Sigmoid colon (tissue), 6 donors: ENCODE measurements at regions not wholly inside any gene's neighbourhood (a gene's known extent, or its start where the extent isn't known, plus 50 kb on each side); places are given as distances from the start of the nearest gene placed in this dataset.

Source experiments
- DNase-seq: peaks from one replicate; pipeline ENCODE4 v3.0.0-alpha.2; 2019
- H3K27ac ChIP-seq, 4 donors: fragments of 200-600 bp; sonication (generic); one replicate each; pipeline ENCODE4 v1.5.1; 2016 to 2019; ENCODE audit warnings: mild to moderate bottlenecking in 1 of 4
- H3K27me3 ChIP-seq, 3 donors: fragments of 200-600 bp; sonication (generic); one replicate each; pipeline ENCODE4 v1.5.1; 2019; ENCODE audit warnings: mild to moderate bottlenecking in 1 of 3
- H3K36me3 ChIP-seq, 4 donors: fragments of 200-600 bp; sonication (generic); one replicate each; pipeline ENCODE4 v1.5.1; 2016 to 2019
- H3K4me1 ChIP-seq, 4 donors: fragments of 200-600 bp; sonication (generic); one replicate each; pipeline ENCODE4 v1.5.1; 2017 to 2019
- H3K4me3 ChIP-seq, 4 donors: fragments of 200-600 bp; sonication (generic); one replicate each; pipeline ENCODE4 v1.5.1; 2017 to 2019; ENCODE audit warnings: mild to moderate bottlenecking in 2 of 4, moderate library complexity in 1 of 4
- H3K9me3 ChIP-seq, 4 donors: fragments of 200-600 bp in 3 of 4; sonication (generic) in 3 of 4; one replicate each; pipeline versions ENCODE4 v1.5.1 to v1.6.1; 2013 to 2019
- EP300 ChIP-seq, 4 donors: sonication (generic); formaldehyde crosslinking; IDR thresholded peaks; one replicate each; pipeline ENCODE4 v1.6.1; 2017; ENCODE audit warnings: antibody characterized with exemption in 4 of 4
- POLR2A ChIP-seq, 2 donors: fragments of 450-650 bp; IDR thresholded peaks; one replicate each; pipeline ENCODE4 v1.6.1; 2016; ENCODE audit warnings: antibody characterized with exemption in 2 of 2, mild to moderate bottlenecking in 2 of 2, moderate library complexity in 2 of 2
- POLR2AphosphoS5 ChIP-seq, 4 donors: sonication (generic); formaldehyde crosslinking; IDR thresholded peaks; one replicate each; pipeline ENCODE4 v1.6.1; 2017; ENCODE audit warnings: antibody characterized with exemption in 4 of 4
- WGBS, 2 donors: extraction: QIAGEN DNeasy Blood & Tissue Kit; methylation state at CpG; one replicate each; pipeline ENCODE4 v1.1.7; 2013; 5-methylcytosine and 5-hydroxymethylcytosine counted together
- intact Hi-C: fragments of 100-400 bp; cut with DNase I; formaldehyde crosslinking; loops from one replicate; pipeline ENCODE4 v1.15.1; 2023
- TF ChIP-seq, protein P1 (sequence below), 4 experiments: fragments of 450-650 bp in 3 of 4; fragments of 200-600 bp in 1 of 4; IDR thresholded peaks; one replicate each; pipeline ENCODE4 v1.5.1; 2016 to 2019; ENCODE audit warnings: antibody characterized with exemption in 4 of 4, mild to moderate bottlenecking in 3 of 4, moderate library complexity in 2 of 4
- donor health status: healthy with polysubstance abuse.
- donor health status: healthy.

DNA sequence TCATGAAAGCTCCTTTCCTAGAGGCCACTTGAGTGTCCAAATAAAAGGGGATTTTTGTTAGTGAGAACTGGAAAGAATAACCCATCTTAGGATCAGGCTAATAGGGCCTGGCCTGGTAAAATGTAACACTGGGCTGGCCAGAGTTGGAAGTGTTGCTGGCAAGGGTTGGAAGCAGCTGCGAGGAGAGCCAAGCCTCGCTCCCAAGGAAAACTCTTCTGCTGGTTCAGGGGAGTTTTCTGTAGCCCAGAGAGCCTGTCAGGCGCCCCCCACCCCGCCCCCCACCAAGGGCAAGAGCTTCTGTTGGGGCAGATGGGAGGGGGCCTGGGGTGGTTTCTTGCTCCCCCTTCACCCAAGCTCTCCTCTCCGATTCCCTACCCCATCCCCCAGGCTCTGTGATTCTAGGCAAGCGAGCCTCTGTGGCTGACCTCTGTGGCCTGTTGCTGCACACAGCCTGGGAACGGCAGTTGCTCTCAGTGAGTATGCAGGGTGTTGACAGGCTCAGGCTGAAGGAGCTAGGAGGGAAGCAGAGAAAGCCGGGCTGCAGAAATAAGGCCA, 547.8 kb downstream of the CCDC171 start:
- H3K27me3 ChIP-seq = no peaks in the 10 kb centered on the region
- peak; percentile 80 for DNase-seq
- intact Hi-C loops = no loop called here
- peaks cover 0 to 12% (median 8%) of the 10 kb centered on the region in 4 donors for H3K4me1 ChIP-seq
- 74 to 77% methylated on average over 8 of the region's 8 CpGs for WGBS, 2 donors
- H3K9me3 ChIP-seq = no peaks in the 10 kb centered on the region
- H3K4me3 ChIP-seq = no peak overlapping the region
- H3K36me3 ChIP-seq = no peaks in the 10 kb centered on the region
- no peak for TF ChIP-seq EP300 (IDR thresholded peaks at IDR 0.05)
- no peak for TF ChIP-seq POLR2AphosphoS5 (IDR thresholded peaks at IDR 0.05)
- TF ChIP-seq POLR2A (IDR thresholded peaks at IDR 0.05) = no peak
- TF ChIP-seq, protein P1, sequence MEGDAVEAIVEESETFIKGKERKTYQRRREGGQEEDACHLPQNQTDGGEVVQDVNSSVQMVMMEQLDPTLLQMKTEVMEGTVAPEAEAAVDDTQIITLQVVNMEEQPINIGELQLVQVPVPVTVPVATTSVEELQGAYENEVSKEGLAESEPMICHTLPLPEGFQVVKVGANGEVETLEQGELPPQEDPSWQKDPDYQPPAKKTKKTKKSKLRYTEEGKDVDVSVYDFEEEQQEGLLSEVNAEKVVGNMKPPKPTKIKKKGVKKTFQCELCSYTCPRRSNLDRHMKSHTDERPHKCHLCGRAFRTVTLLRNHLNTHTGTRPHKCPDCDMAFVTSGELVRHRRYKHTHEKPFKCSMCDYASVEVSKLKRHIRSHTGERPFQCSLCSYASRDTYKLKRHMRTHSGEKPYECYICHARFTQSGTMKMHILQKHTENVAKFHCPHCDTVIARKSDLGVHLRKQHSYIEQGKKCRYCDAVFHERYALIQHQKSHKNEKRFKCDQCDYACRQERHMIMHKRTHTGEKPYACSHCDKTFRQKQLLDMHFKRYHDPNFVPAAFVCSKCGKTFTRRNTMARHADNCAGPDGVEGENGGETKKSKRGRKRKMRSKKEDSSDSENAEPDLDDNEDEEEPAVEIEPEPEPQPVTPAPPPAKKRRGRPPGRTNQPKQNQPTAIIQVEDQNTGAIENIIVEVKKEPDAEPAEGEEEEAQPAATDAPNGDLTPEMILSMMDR (IDR thresholded peaks at IDR 0.05) = no peak
- peak overlapping the region in 3 of 4 donors; percentile 6 to 36 (median 20) for H3K27ac ChIP-seq

DNA sequence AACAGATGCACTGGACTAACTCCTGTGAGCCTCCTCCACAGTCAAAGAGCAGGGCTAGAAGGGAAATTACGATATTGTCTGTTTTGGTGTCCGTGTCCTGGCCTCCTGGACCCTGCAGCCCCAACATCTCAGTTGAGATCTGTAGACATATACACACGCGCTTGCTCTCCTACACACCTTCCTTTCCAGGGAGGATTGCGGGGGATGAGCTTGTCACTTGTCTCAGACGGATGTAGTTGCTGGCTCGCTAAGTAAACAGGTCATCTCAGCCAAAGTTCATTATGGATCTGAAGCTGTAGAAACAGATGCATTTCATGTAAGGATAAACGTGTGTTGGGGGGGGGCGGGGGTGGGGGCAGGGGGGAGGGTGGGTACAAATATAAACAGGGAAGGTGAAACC, 549.3 kb downstream of the CCDC171 start:
- Histone ChIP-seq H3K9me3 (no peaks in the 10 kb centered on the region), H3K27me3 (no peaks in the 10 kb centered on the region), H3K36me3 (no peaks in the 10 kb centered on the region), H3K4me1 (peaks cover 0 to 12% (median 8%) of the 10 kb centered on the region in 4 donors), H3K4me3 (no peak overlapping the region), H3K27ac (no peak overlapping the region)
- intact Hi-C loops = no loop called here
- no peak for DNase-seq
- TF ChIP-seq EP300 (IDR thresholded peaks at IDR 0.05) (no peak), POLR2AphosphoS5 (IDR thresholded peaks at IDR 0.05) (no peak), POLR2A (IDR thresholded peaks at IDR 0.05) (no peak)
- TF ChIP-seq, protein P1 (IDR thresholded peaks at IDR 0.05) = no peak
- WGBS, 2 donors = 57 to 68% methylated on average over 9 of the region's 9 CpGs

DNA sequence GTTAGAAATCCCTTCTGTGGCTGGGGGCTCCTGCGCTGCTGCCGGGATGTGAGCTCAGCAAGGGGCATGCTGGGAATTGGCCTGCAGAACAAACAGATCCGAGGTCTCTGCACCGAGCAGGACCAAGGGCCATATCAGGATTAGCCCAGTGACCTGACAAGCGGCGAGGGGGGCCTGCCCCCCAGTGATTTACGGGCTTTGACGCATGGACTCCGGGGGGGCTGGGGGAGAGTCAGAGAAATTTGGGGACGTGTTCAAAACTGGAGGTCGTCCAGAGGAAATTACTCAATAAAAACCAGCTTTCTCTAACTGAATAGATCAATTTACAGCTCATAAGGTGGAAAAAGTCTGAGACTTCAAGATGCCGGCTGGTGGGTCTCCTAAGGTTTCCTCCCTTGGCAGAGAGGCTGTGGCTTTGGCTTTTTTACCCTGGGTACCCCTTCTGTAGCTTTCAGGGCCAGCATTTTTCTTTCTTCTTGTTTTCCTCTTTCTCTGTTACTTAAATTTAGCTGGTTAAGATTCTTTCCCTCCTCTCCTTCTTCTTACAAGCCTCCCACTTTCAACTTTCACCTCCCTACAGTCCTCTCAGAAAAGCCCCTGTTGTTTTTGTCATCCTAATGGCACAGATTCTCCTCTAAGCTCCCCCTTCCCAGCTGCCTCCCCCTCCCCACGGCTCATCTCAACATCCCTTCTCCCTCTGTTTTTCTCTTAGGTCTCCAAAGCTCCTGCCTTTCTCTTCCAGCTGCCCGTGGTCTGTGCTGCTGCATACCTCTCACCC, 551.0 kb downstream of the CCDC171 start:
- Histone ChIP-seq H3K4me1 (peaks cover 0 to 12% (median 8%) of the 10 kb centered on the region in 4 donors), H3K27ac (peak overlapping the region in 2 of 4 donors; percentile 25 to 35), H3K4me3 (no peak overlapping the region), H3K27me3 (no peaks in the 10 kb centered on the region), H3K36me3 (no peaks in the 10 kb centered on the region), H3K9me3 (no peaks in the 10 kb centered on the region)
- DNase-seq = peak; percentile 73
- TF ChIP-seq EP300 (IDR thresholded peaks at IDR 0.05) (peak in 1 of 4 donors; percentile 49), POLR2AphosphoS5 (IDR thresholded peaks at IDR 0.05) (peak in 1 of 4 donors; percentile 42)
- TF ChIP-seq, protein P1 (IDR thresholded peaks at IDR 0.05) = no peak
- 40 to 41% methylated on average over 14 of the region's 14 CpGs for WGBS, 2 donors
- intact Hi-C loops = no loop called here

DNA sequence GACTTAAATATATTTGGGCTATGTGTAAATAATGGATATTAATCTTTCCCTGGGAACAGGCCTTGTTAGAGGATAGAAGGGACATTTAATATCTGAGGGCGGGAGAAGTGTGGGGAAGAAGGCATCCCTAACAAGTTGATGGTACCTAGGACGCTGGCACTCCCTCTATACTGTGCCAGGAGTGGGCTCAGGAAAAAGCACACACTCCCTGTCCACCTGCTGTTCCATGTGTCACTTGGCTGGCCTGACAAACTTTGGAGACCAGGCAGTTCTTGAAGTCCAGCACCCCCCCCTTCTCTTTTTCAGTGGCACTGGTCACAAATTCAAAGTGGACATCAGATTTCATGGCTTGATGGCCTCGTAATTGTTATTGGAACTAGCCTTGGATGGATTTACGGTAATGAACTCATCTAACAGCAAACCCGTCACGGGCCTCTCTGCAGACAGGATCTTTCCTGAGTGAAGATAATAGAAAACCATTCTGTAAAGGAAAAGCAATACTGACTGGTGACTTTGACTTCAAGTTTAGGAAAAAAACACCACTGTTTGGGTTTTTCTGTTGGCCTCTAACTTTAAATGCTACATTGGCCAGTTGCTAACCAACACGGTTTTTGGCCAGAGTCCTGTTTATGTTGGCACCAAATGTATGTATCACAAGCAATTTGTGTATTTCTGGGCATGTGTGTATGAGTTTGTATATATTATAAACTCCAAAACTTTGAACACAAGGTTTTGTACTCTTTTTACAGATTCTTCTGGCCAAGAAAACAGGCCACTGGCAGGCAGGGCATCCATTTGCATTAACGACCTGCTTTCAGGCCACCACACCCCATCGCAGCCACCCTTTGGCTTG, 552.6 kb downstream of the CCDC171 start:
- 73 to 81% methylated on average over 9 of the region's 9 CpGs for WGBS, 2 donors
- Histone ChIP-seq H3K27me3 (no peaks in the 10 kb centered on the region), H3K9me3 (no peaks in the 10 kb centered on the region), H3K4me1 (peaks cover 0 to 12% (median 8%) of the 10 kb centered on the region in 4 donors), H3K4me3 (no peak overlapping the region), H3K27ac (no peak overlapping the region), H3K36me3 (no peaks in the 10 kb centered on the region)
- TF ChIP-seq, protein P1 (IDR thresholded peaks at IDR 0.05) = no peak
- no peak for TF ChIP-seq POLR2AphosphoS5 (IDR thresholded peaks at IDR 0.05)
- TF ChIP-seq EP300 (IDR thresholded peaks at IDR 0.05) = no peak
- TF ChIP-seq POLR2A (IDR thresholded peaks at IDR 0.05) = no peak
- intact Hi-C loops = no loop called here
- no peak for DNase-seq
